Glomerular visceral epithelial cell (primary cell): ENCODE measurements at regions not wholly inside any gene's neighbourhood (a gene's known extent, or its start where the extent isn't known, plus 50 kb on each side); places are given as distances from the start of the nearest gene placed in this dataset.

Experiments used
- DNase-seq: peaks from one replicate; pipeline ENCODE4 v3.0.0-alpha.2; 2016; ENCODE audit errors: extremely low spot score

DNA sequence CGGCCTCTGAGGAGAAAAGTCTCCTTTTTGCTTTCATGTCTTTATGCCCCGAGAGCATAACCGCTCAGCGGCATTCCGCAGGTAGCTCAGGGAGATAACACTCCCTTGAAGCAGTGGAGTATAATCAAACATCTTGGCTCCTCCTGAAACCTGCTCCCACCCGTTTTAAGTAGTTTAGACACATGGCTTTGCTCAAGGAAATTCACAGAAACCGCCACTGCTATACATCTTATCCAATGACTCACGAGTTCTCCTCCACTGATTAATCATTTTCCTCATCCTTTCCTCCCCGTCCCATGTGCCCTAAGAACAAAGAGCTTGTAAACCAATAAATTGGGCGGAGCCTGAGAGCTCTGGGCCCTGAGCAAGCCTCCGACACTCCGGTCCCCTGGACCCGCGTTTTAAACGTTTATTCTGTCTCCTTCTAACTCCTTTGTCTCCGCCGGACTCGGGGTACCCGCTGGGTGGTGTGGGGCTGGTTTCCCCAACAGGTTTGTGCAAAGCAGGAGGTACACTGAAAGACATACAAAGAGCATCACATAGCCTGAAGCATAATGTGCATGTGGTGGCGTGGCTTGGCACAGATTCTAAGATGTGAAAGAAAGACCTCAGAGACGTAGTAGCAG lies 401.2 kb downstream of the TLL1 start:
- no peak for DNase-seq

- no peak for DNase-seq
These were observed 401.7 kb downstream of the TLL1 start for GRCh38 chr4:166274775-166275174.

DNA sequence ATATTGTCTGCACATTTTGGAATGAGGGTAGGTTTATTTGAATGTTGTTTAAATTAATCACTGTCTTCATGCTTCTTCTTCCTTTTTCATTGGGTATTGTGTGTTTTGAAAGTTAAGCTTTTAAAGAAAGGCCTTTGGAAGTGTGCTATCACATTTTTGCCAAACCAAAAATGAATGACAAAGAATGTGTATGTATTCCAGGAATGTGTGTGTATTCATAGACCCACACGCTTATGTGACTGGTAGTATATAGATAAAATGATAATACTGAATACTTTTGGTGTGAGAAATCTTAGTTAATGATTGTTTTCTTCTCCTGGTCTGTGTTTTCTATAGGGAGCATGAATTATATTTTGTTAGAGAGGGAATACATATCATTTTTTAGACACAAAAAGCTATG lies 404.4 kb downstream of the TLL1 start:
- peak; percentile 48 for DNase-seq

GRCh38 chr4:166277853-166278252 lies 404.8 kb downstream of the TLL1 start:
- DNase-seq = no peak

- peak; percentile 7 for DNase-seq
These were observed 406.2 kb downstream of the TLL1 start for GRCh38 chr4:166279261-166279660.

DNA sequence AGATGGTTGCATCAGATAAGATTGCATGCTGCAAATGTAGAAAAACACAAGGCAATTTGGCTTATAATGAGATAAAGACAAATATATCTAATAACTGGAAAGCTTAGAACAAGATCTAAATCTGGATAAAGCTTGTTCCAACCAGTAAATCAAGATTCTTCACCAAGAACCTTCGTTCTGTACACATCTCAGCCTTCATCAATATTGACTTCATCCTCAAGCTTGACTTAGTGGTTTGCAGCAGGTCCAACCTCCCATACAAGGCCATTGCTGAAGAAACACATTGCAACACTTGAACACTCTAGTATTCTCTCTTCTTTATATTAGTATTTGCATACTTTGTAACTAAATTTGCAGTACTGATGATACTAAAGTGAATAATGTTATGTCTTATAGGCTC lies 407.6 kb downstream of the TLL1 start:
- DNase-seq = no peak

- DNase-seq = no peak
These were observed 409.2 kb downstream of the TLL1 start for GRCh38 chr4:166282081-166282770.

DNA sequence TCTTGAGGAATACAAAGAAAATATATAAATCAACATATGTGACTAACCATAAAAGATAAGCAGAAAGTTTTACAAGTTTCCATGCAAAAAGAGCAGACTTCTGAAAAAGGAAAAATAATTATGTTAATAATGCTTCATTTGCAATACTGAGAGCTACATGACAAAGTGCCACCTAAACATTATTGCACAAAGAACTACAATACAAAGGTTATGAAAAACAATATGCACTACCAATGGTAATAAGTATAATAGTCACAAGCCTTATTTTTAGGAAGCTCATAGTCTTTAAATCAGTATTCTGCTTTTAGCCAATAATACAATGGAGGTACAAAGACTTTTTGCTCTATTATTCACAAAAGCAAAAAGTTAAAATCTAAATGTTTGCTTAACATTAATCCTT lies 411.2 kb downstream of the TLL1 start:
- no peak for DNase-seq

GRCh38 chr4:166290426-166290825 lies 417.4 kb downstream of the TLL1 start:
- no peak for DNase-seq

GRCh38 chr4:166293556-166293955 lies 420.5 kb downstream of the TLL1 start:
- no peak for DNase-seq

- DNase-seq = peak; percentile 57
These were observed 428.2 kb downstream of the TLL1 start for GRCh38 chr4:166301266-166301665.

DNA sequence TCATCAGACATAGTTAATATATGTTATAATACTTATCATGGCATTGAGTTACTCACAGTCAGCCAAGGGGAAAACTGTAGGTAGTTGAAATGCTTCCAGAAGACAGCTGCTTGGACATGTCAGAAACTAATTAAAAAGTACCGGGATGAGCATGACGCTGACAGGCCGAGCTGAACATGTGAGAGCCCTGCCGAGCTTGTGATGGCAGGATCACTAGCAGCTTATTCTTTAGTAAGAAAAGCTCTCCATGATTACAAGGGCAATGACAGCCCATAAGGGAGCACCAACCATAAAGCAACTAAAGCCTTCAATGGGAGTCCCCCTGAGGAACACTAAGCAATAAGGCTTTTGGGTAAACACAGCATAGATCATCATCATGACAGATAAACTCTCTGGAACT lies 435.6 kb downstream of the TLL1 start:
- DNase-seq = no peak

DNA sequence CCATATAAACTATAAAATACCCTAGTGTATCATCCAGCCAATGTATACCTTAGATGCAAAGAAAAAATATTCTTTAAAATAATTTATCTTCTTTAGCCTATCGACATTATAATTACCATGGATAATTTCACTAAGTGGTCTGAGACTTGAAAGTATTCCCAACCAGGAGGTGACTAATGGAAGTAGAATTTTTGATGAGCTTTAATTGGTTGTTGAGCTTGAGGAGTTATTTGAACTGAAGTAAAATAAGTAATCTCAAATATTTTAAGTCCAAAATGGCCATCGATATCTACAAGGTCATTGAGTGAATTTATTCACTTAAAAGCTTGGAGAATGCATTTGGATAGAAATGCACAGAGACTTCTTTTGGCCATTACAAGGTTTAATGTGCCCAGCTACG lies 436.2 kb downstream of the TLL1 start:
- no peak for DNase-seq

DNA sequence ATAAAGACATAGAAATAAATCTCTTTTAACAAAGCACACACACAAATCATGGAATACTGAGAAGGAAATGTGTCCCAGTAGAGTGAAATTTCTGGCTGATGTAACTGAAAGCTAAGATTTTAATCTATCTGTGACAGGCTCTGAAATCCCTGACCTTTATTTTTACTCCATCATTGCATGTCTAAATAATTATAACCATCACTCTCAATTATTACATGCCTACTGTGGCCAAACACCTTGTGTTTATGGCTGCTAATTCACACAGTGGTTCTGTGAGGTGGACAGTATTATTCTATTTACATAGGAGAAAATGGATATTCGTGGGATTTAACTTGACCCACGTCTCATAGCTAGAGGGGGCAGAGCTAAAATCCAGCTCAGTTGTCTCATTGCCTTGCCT lies 438.1 kb downstream of the TLL1 start:
- no peak for DNase-seq

GRCh38 chr4:166312166-166312565 lies 439.1 kb downstream of the TLL1 start:
- DNase-seq = peak; percentile 19

GRCh38 chr4:166314902-166315301 lies 441.9 kb downstream of the TLL1 start:
- no peak for DNase-seq

DNA sequence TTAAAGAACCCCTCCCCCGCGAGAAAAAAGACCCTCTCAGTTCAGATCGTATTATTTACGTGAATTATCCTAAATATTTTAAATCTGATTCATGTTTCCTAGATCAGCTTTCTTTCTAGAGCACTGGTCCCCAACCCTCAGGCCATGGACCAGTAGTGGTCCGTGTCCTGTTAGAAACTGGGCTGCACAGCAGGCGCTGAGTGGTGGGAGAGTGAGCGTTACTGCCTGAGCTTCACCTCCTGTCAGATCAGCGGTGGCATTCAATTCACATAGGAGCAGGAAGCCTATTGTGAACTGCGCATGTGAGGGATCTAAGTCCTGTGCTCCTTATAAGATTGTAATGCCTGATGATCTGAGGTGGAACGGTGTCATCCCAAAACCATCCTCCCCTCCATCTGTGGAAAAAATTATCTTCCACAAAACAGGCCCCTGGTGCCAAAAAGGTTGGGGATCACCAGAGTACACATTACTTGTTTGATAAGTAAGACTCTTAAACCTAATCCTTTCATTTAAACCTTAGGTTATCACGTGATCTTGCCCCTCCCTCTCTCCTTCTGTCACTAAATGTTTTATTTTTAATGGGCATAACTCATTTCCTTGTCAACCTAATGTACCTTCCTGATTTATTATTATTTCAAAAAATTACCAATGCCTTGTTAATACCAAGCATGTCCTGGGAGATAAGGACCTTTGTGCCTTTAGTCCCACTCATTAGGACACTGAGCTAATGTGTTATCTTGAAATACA lies 442.9 kb downstream of the TLL1 start:
- no peak for DNase-seq

- peak; percentile 77 for DNase-seq
These were observed 445.9 kb downstream of the TLL1 start for GRCh38 chr4:166318810-166319525.

DNA sequence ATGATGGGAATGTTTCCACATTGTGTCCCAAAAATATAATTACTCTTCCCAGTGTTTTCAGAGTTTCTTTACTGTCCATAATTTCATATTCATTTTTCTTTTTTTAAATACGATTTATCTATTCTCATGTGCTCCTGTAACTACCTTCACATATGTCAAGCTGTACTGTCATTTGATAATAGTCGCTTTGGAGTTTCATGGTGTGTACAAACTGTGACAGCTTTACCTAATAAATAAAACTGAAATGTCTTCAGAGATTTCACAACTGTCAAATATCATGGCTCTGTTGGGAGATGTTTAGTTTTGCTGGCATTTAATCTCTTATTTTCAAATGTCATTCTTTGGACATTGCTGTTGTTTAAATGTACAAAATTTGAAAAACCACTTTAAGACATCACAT lies 450.2 kb downstream of the TLL1 start:
- no peak for DNase-seq

DNA sequence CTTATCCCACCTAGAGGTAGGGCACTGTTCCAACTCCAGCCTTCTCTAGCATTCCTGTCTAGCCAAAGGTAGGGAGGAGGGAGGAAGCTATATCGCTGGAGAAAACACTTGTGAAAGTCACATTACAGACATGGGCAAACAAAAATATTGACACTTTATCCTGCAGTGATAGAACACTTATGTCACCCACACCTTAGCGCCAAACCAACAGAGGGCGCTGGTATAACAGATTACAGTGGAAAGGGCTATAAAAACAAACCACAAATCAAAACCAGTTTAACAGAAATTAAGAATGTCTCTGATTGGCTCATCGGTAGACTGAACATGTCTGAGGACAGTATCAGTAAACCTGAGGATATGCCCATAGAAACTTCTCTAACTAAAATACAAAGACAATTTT lies 451.3 kb downstream of the TLL1 start:
- no peak for DNase-seq

DNA sequence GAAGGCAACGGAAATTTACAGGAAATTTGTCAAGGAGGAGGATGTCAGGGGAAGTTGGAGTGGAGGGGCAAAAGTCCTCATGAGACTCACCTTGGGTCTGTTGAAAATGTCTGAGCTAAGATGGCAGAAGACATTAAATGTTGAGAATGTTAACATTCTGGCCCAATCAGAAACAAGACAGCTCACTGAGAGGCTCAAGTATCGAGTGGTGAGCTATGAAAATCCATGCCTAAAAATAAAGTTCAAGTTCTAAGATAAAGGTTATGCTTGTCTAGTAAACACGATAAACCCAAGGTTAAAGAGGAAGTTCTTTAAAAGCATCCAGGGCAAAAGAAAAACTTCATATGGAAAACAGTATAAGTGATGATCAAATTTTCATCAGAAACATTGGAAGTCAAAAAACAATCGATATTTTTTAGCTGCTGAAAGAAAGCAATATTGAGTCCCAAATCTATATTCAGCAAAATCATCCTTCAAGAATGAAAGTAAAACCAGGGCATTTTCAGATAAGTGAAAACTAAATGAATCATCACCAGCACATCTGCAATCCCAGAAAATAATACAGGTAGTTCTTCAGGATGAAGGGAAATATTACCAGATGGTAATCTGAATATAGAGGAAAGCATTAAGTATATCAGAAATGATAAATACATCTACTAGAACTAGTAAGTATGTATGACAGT lies 462.4 kb downstream of the TLL1 start:
- no peak for DNase-seq

GRCh38 chr4:166341992-166342391 lies 469.0 kb downstream of the TLL1 start:
- DNase-seq = no peak
